ENCODE measurements at regions not wholly inside any gene's neighbourhood (a gene's known extent, or its start where the extent isn't known, plus 50 kb on each side); places are given as distances from the start of the nearest gene placed in this dataset.

DNA sequence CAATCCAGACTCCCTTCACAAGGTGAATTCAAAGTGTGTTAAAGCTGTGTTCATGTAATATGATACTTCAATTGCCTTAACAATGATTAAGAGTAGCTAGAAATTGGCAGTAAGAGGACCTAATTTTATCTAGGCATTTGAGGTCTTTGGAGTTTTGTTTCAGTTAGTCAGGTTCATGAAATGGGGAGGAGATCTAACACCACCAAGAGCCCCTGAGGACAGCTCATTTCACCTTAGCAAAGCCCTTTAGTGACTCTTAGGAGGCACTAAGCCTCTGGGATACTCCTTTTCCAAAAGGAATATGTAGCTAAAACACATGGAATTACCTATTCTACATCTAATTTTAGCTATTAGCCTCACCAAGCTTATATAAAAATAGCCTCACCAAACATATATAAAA lies 716.5 kb upstream of the RAB6C start:
- Histone ChIP-seq H3K9me3 (ENCODE audit: low read depth, low read length) (peaks cover 20% of the 10 kb centered on the region), H3K4me3 (ENCODE audit: low read length) (no peak overlapping the region), H3K4me1 (ENCODE audit: insufficient read depth, low read length) (no peaks in the 10 kb centered on the region), H3K27me3 (ENCODE audit: insufficient read depth, low read length) (no peaks in the 10 kb centered on the region)

- no peaks in the 10 kb centered on the region for H3K4me1 ChIP-seq (ENCODE audit: insufficient read depth, low read length)
- no peak overlapping the region for H3K4me3 ChIP-seq (ENCODE audit: low read length)
- peaks cover 30% of the 10 kb centered on the region for H3K9me3 ChIP-seq (ENCODE audit: low read depth, low read length)
- no peaks in the 10 kb centered on the region for H3K27me3 ChIP-seq (ENCODE audit: insufficient read depth, low read length)
Measured at GRCh38 chr2:129263939-129264338, 715.5 kb upstream of the RAB6C start.

- H3K27me3 ChIP-seq (ENCODE audit: insufficient read depth, low read length) = no peaks in the 10 kb centered on the region
- peaks cover 30% of the 10 kb centered on the region for H3K9me3 ChIP-seq (ENCODE audit: low read depth, low read length)
- H3K4me3 ChIP-seq (ENCODE audit: low read length) = no peak overlapping the region
- no peaks in the 10 kb centered on the region for H3K4me1 ChIP-seq (ENCODE audit: insufficient read depth, low read length)
Measured at GRCh38 chr2:129267559-129267958, 711.9 kb upstream of the RAB6C start.

GRCh38 chr2:129273266-129274037 lies 706.0 kb upstream of the RAB6C start:
- H3K4me3 ChIP-seq (ENCODE audit: low read length) = no peak overlapping the region
- no peaks in the 10 kb centered on the region for H3K4me1 ChIP-seq (ENCODE audit: insufficient read depth, low read length)
- H3K9me3 ChIP-seq (ENCODE audit: low read depth, low read length) = peaks cover 4% of the 10 kb centered on the region
- H3K27me3 ChIP-seq (ENCODE audit: insufficient read depth, low read length) = no peaks in the 10 kb centered on the region

DNA sequence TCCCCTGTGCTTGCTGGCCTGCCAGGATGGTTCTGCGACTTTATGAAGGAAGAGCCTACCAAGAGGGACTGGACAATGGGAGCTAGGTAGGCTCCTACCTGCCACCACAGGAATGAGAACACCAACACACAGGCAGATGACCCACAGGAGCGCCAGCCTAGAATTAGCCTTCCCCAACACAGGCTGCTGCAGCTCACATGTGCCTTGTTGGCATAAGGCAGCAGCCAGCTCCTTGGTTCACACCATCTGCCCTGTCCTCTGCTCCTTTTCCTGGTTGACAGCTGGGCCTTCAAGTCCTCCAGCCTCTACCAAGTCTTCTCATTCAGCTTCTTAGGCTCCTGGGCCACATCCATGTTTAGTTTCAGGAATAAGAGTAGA lies 705.4 kb upstream of the RAB6C start:
- H3K4me1 ChIP-seq (ENCODE audit: insufficient read depth, low read length) = no peaks in the 10 kb centered on the region
- no peaks in the 10 kb centered on the region for H3K9me3 ChIP-seq (ENCODE audit: low read depth, low read length)
- H3K4me3 ChIP-seq (ENCODE audit: low read length) = no peak overlapping the region
- no peaks in the 10 kb centered on the region for H3K27me3 ChIP-seq (ENCODE audit: insufficient read depth, low read length)

DNA sequence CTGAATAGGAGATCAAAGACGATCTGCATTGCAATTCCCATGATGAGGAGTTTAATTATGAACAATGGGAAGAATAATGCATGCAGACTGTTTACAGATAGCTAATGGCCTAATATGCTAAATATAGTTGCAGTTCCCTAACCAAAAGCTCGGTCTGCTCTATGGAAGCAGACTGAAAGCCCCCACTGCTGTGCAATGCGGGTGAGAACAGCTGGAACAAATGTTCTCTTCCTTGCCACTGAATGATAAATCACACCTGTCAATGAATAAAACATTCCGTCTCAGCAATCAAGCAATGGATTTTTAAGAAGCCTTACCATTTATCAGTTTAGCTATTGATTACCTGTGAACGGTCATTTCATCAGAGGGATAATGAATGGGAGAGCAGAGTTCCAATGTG lies 704.5 kb upstream of the RAB6C start:
- no peaks in the 10 kb centered on the region for H3K4me1 ChIP-seq (ENCODE audit: insufficient read depth, low read length)
- no peaks in the 10 kb centered on the region for H3K9me3 ChIP-seq (ENCODE audit: low read depth, low read length)

GRCh38 chr2:129275706-129276105 lies 703.8 kb upstream of the RAB6C start:
- Histone ChIP-seq H3K9me3 (ENCODE audit: low read depth, low read length) (no peaks in the 10 kb centered on the region), H3K27me3 (ENCODE audit: insufficient read depth, low read length) (no peaks in the 10 kb centered on the region), H3K4me3 (ENCODE audit: low read length) (no peak overlapping the region), H3K4me1 (ENCODE audit: insufficient read depth, low read length) (no peaks in the 10 kb centered on the region)

More for the DNA sequence above, 704.5 kb upstream of the RAB6C start:
- Histone ChIP-seq H3K27me3 (ENCODE audit: insufficient read depth, low read length) (no peaks in the 10 kb centered on the region), H3K4me3 (ENCODE audit: low read length) (no peak overlapping the region)

- Histone ChIP-seq H3K4me1 (ENCODE audit: insufficient read depth, low read length) (no peaks in the 10 kb centered on the region), H3K9me3 (ENCODE audit: low read depth, low read length) (no peaks in the 10 kb centered on the region), H3K27me3 (ENCODE audit: insufficient read depth, low read length) (no peaks in the 10 kb centered on the region), H3K4me3 (ENCODE audit: low read length) (no peak overlapping the region)
Measured at GRCh38 chr2:129276978-129277584, 702.4 kb upstream of the RAB6C start.

DNA sequence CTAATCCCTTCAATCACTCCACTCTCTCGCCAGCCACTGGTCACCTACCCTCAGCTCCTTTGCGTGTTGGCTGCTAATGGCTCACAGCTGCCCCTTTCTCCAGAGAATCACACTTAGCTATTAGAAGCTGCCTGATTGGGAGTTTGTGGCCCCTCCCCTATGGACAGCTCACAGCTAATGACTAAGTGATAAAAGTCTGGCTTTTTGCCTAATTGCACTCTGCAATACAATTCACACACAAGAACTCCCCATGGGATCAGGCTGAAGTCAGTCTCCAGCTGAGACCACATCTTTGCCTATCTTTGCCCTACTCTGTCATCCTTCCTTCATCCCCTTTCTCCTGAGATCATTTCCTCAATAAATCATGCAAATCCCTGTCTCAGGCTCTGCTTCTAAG lies 701.9 kb upstream of the RAB6C start:
- H3K27me3 ChIP-seq (ENCODE audit: insufficient read depth, low read length) = no peaks in the 10 kb centered on the region
- no peak overlapping the region for H3K4me3 ChIP-seq (ENCODE audit: low read length)
- H3K9me3 ChIP-seq (ENCODE audit: low read depth, low read length) = no peaks in the 10 kb centered on the region
- no peaks in the 10 kb centered on the region for H3K4me1 ChIP-seq (ENCODE audit: insufficient read depth, low read length)

DNA sequence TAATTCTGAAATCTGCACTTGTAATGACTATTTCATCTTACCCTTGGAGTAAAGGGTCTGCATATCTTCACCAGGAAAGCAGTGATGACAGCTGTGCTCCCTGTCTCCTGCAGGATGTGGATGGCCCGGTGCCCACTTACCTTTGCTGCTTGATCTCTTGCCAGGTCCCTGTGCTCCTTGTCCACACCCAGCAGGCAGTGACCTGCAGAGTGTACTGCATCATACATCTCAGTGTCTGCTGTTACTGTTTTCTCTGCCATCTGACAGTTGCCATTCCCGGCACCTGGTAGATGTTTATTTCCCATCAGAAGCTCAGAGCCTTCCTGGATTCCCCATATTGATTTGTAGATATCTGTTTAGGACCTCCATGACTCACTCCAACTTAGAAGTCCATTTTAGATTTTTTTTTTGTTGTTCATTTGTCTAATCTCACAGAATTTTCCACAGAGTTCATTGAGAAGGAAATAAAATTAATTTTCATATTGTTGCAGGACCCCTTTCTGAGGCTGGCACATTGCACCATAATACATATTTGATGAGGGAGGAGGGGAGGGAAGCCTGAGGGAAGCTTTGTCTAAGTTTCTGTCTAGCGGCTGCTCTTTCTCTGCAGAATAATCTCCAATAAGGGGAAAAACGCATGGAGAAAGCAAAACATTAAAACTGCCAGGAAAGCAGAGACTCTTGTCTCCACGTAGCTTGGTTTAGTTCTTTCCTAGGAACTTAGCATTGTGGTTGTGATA lies 697.5 kb upstream of the RAB6C start:
- Histone ChIP-seq H3K4me3 (ENCODE audit: low read length) (no peak overlapping the region), H3K27me3 (ENCODE audit: insufficient read depth, low read length) (no peaks in the 10 kb centered on the region), H3K4me1 (ENCODE audit: insufficient read depth, low read length) (no peaks in the 10 kb centered on the region), H3K9me3 (ENCODE audit: low read depth, low read length) (no peaks in the 10 kb centered on the region)

DNA sequence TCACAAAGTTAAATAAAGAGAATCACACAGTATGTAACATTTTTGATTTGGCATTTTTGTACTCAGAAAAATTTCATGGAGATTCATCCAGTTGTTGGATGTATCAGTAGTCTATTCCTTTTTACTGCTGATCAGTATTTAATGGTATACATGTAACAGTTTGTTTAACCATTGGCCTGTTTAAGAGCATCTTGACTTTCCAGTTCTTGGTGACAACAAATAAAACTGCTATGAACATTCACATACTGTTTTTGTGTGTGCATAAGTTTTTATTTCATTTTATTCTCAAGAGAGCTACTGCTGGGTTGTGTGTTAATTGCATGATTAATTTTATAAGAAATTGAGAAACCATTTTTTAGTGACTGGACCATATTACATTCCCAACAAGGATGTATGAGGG lies 694.5 kb upstream of the RAB6C start:
- Histone ChIP-seq H3K9me3 (ENCODE audit: low read depth, low read length) (no peaks in the 10 kb centered on the region), H3K4me3 (ENCODE audit: low read length) (no peak overlapping the region), H3K27me3 (ENCODE audit: insufficient read depth, low read length) (no peaks in the 10 kb centered on the region), H3K4me1 (ENCODE audit: insufficient read depth, low read length) (no peaks in the 10 kb centered on the region)

DNA sequence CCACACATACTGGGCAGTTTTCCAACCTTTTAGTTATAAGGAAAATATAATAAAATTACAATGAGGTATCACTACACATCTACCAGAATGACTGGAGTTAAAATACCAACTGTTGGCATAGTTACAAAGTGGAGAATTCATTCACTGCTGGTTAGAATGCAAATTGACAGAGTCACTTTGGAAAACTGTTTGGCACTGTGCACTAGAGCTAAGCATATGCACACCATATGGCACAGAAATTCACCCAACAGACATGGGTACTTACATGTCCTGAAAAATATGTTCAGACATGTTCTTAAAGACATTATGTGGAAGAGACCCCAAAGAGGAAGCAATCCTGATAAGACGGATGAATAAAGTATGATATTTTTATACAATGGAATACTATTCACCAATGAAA lies 686.1 kb upstream of the RAB6C start:
- Histone ChIP-seq H3K27me3 (ENCODE audit: insufficient read depth, low read length) (no peaks in the 10 kb centered on the region), H3K4me3 (ENCODE audit: low read length) (no peak overlapping the region), H3K4me1 (ENCODE audit: insufficient read depth, low read length) (no peaks in the 10 kb centered on the region), H3K9me3 (ENCODE audit: low read depth, low read length) (no peaks in the 10 kb centered on the region)

GRCh38 chr2:129296396-129296795 lies 683.1 kb upstream of the RAB6C start:
- Histone ChIP-seq H3K4me1 (ENCODE audit: insufficient read depth, low read length) (no peaks in the 10 kb centered on the region), H3K4me3 (ENCODE audit: low read length) (no peak overlapping the region), H3K9me3 (ENCODE audit: low read depth, low read length) (no peaks in the 10 kb centered on the region), H3K27me3 (ENCODE audit: insufficient read depth, low read length) (no peaks in the 10 kb centered on the region)

DNA sequence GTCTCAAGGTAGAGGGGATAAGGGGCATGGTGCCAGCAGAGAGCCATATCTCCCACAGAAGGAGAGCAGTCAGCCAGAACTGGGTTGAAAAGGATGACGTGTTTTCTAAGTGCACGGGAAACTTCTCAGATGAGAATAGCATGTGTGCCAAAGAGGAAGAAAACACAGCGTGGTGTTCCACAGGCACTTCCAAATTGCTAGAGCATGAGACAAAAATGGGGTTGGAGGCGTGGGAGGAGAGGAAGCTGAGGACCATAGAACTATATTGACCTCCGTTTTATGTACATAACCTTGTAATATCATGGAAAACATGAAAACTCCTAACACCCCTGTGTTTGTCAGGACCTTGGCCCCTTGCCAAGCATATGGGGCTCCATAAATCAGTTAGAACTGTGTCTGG lies 682.7 kb upstream of the RAB6C start:
- no peaks in the 10 kb centered on the region for H3K4me1 ChIP-seq (ENCODE audit: insufficient read depth, low read length)
- H3K9me3 ChIP-seq (ENCODE audit: low read depth, low read length) = no peaks in the 10 kb centered on the region
- H3K27me3 ChIP-seq (ENCODE audit: insufficient read depth, low read length) = no peaks in the 10 kb centered on the region
- no peak overlapping the region for H3K4me3 ChIP-seq (ENCODE audit: low read length)

DNA sequence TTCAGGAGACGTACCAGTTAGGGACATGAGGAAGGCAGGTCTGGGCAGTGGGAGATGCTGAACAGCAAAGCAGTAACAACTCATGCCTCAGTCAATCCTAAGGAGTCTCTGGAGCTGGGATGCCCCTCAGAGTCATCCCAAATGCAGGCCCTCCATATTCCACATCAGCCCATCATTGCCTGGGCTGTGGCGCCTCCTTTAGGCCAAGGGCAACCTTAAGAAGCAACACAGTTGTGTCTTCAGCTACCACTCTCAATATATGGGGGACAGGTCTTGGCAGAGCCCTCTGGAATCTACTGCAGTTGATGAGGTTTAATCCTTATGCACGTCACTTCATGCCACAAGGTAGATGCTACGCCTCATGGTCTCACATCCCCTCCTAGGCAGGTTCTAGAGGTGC lies 682.0 kb upstream of the RAB6C start:
- Histone ChIP-seq H3K4me1 (ENCODE audit: insufficient read depth, low read length) (no peaks in the 10 kb centered on the region), H3K27me3 (ENCODE audit: insufficient read depth, low read length) (no peaks in the 10 kb centered on the region), H3K9me3 (ENCODE audit: low read depth, low read length) (peaks cover 3% of the 10 kb centered on the region), H3K4me3 (ENCODE audit: low read length) (no peak overlapping the region)

Data from mononuclear cell (primary cell).